ENCODE measurements at regions not wholly inside any gene's neighbourhood (a gene's known extent, or its start where the extent isn't known, plus 50 kb on each side); places are given as distances from the start of the nearest gene placed in this dataset.

DNA sequence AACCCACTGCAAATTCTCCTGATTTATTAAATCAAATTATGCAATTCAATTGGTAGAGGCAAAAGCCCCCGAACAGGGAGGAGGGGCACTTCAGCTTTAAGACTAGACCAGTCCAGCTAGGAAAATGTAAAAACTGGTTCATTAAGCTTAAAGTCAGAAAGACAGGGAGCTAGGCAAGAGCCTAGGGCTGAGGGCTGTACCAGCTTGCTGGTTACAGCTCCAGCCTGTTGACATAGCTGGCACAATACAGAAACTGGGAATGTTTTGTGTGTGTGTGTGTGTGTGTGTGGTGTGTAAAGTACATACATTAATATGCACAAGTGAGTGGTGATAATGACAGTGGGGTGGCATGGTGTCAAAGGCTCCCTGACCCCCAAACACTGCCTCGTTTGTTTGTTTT is 307.0 kb upstream of the CELF4 start:
- TF ChIP-seq, protein P1, sequence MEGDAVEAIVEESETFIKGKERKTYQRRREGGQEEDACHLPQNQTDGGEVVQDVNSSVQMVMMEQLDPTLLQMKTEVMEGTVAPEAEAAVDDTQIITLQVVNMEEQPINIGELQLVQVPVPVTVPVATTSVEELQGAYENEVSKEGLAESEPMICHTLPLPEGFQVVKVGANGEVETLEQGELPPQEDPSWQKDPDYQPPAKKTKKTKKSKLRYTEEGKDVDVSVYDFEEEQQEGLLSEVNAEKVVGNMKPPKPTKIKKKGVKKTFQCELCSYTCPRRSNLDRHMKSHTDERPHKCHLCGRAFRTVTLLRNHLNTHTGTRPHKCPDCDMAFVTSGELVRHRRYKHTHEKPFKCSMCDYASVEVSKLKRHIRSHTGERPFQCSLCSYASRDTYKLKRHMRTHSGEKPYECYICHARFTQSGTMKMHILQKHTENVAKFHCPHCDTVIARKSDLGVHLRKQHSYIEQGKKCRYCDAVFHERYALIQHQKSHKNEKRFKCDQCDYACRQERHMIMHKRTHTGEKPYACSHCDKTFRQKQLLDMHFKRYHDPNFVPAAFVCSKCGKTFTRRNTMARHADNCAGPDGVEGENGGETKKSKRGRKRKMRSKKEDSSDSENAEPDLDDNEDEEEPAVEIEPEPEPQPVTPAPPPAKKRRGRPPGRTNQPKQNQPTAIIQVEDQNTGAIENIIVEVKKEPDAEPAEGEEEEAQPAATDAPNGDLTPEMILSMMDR (IDR thresholded peaks at IDR 0.05; ENCODE audit: insufficient read depth, low read length, poor library complexity, severe bottlenecking) = no peak
- TF ChIP-seq EZH2phosphoT487 (conservative IDR thresholded peaks at IDR 0.05; ENCODE audit: low read length) = no peak

Data from SU-DHL-6 (cell line).